GM18858 (cell line): ENCODE measurements at regions not wholly inside any gene's neighbourhood (a gene's known extent, or its start where the extent isn't known, plus 50 kb on each side); places are given as distances from the start of the nearest gene placed in this dataset.
"Not testable (repeated sequence)": the region's sequence is repeated elsewhere in the genome, so short reads cannot be mapped to it uniquely, and the experiment has no call there.

ENCODE experiments used
- ATAC-seq: cut with Tn5 transposase; IDR thresholded peaks from one replicate; pipeline ENCODE4 v1.9.1; 2021; ENCODE audit not compliant: unreplicated experiment

DNA sequence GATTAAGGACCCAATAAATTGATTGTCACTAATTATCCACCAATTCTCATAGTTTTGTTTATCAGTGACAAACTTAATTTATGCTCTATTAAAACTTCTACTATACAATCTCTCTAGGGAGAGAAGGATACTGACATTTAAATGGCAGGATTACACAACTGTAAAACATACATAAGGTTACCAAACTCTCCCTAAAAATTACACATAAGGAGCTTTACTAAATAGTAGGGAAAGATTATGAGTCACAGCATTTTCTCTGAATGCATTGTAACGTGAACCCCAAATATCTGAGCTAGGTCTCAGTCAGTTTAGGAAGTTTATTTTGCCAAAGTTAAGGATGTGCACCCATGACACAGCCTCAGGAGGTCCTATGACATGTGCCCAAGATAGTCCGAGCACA is 2140.6 kb downstream of the NCAM2 start:
- ATAC-seq = no peak

DNA sequence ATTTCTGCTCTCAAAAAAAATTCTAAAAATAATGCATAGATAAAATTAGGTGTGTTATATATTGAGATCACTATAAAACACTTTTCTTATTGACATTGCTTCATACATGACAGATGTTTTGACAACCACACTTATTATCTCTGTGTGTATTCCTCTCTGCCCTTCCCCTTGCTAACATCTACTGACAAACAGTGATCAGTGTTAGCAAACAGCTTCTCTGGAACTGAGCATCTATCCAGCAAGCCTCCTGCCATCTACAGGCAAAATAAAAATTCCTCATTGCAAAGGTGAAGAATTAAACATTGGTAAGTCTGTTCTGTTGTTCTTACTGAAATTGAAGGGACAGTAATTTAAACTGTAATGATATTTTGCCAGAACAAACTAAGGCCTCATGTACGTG is 2153.9 kb downstream of the NCAM2 start:
- no peak for ATAC-seq

DNA sequence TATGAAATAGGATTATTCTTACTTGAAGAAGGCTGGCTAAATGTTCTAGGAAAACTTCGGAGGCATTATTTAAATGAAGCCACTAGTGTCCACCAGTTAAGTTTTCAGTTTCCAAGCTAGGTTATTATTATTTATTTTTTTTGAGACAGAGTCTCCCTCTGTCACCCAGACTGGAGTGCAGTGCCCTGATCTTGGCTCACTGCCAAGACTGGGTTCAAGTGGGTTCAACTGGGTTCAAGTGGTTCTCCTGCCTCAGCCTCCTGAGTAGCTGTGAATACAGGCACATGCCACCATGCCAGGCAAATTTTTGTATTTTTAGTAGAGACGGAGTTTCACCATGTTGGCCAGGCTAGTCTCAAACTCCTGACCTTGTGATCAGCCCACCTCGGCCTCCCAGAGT is 2155.6 kb downstream of the NCAM2 start:
- ATAC-seq = not testable (repeated sequence)

DNA sequence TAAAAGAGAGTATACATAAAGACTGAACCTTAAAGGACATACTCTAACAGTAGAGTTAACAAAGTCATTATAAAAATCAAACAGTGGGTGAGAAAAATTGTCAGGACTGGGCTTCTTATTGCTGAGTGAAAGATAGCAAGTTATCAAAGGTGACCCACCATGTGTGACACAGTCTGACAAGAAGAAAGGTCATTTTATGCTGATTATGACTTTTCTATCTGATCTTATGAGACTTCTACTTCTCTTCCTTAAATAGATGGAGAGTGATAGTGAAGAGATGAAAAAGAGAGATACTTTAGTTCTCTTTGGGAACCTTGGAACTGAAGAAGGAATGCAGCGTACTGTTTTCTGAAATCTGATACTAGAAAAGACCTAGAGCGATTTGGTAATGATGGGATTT is 2157.1 kb downstream of the NCAM2 start:
- ATAC-seq = no peak

DNA sequence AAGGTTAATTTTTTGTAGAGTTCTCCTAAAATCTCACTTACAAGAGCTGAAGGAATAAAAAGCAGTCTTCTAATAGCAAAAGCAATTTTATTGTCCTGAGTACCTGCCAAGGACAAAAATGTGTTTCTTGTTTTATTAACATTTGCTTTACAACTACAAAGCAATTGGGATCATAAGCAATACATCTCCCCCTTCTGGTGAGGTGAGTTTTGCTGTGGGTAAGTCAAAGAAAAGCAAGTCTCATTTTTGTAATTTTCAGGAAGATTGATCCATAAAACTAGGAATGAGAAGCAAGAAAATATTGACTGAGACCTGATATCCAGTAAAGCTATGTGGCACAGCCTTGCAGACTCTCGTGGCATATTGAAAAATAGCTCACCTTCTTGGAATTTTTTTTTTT is 2162.7 kb downstream of the NCAM2 start:
- ATAC-seq = no peak

DNA sequence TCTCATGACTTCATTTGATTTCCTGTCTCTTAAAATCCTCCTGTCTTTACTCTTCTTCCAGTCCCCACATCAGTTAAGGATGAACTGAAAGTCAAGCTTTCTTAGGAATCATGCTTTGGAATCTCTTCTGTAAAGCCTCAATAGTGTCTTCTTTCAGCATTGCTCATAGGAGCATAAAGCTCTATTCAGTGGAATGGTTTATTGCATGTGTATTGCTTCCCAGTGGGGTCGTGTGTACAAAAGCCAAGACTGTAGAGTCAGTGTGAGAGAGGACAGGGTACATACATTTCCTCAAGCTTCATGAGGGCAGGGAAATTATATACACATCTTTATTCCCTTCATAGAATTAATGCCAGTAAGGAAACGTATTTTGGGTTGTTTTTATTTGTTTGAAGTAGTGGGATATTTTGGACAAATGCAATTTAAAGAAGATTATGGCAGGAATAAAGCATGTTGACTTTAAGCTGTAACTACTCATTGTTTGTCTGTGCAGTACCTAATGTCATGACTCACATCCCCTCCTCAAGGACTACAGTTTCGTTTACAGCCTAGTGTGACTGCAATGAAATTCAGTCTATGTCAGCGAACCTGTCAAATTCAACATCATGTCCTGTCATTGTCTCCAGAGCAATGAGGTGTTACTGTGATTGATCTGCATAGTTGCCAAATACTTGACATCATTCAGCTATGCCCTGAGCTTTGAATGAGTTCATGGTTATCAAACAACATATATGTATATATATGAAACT is 2164.2 kb downstream of the NCAM2 start:
- ATAC-seq = no peak
